GM12878 (cell line): ENCODE measurements at regions not wholly inside any gene's neighbourhood (a gene's known extent, or its start where the extent isn't known, plus 50 kb on each side); places are given as distances from the start of the nearest gene placed in this dataset.

Source experiments
- ATAC-seq: fragments of 200-7000 bp; cut with Tn5 transposase; 3 replicates; pipeline ENCODE4 v1.9.1; 2020; ENCODE audit warnings: mild to moderate bottlenecking, moderate library complexity
- BruUV-seq: library from RNA; stranded (reverse); fragments of 400-500 nt; replicated peaks from 2 replicates; lab custom pipeline; 2021; lab: Mats Ljungman, UMichigan
- CTCF ChIA-PET: fragments of 300-600 bp; sonication (Branson Sonifier 250); formaldehyde crosslinking; extraction: SDS; loops from one replicate; lab custom pipeline; 2021; ENCODE audit warnings: inconsistent platforms; lab: Yijun Ruan, JAX
- POLR2A ChIA-PET: fragments of 350-600 bp; formaldehyde crosslinking; extraction: SDS; loops from one replicate; lab custom pipeline; 2021; ENCODE audit warnings: inconsistent platforms; lab: Charles Lee
- RAD21 ChIA-PET: fragments of 300-600 bp; sonication (Branson Sonifier 250); formaldehyde crosslinking; loops from one replicate; lab custom pipeline; 2023; ENCODE audit warnings: antibody characterized with exemption; ENCODE audit not compliant: unreplicated experiment; lab: Charles Lee
- SMC1A ChIA-PET: fragments of 300-600 bp; sonication (Branson Sonifier 250); formaldehyde crosslinking; loops from one replicate; lab custom pipeline; 2023; ENCODE audit not compliant: unreplicated experiment, uncharacterized antibody; lab: Charles Lee
- DNase-seq: peaks from one replicate; pipeline ENCODE4 v3.0.0-alpha.2; 2011; ENCODE audit warnings: low read depth, low spot score
- FAIRE-seq: peaks from 3 replicates; lab custom pipeline; 2011; peaks lifted over from hg19 to GRCh38; lab: Jason Lieb, UNC
- H2AFZ ChIP-seq: 2 replicates; pipeline ENCODE4 v1.6.0; 2011; ENCODE audit warnings: low read depth, low read length, control low read depth; ENCODE audit not compliant: control insufficient read depth
- H3K27ac ChIP-seq: 2 replicates; pipeline ENCODE4 v1.5.1; 2011; ENCODE audit warnings: control low read depth; ENCODE audit not compliant: control insufficient read depth, insufficient read depth
- H3K27me3 ChIP-seq, 2 experiments: replicated peaks in 1 of 2; 2 replicates each; pipeline versions ENCODE4 v1.6.0 to v1.6.1; 2011; ENCODE audit warnings: low read length in 1 of 2; ENCODE audit not compliant: control insufficient read depth in 2 of 2, insufficient read depth in 2 of 2
- H3K36me3 ChIP-seq, 2 experiments: 2 replicates each; pipeline ENCODE4 v1.5.1; 2011; ENCODE audit warnings: low read length in 1 of 2; ENCODE audit not compliant: control insufficient read depth in 2 of 2, insufficient read depth in 2 of 2
- H3K4me1 ChIP-seq: 2 replicates; pipeline ENCODE4 v1.6.1; 2011; ENCODE audit warnings: mild to moderate bottlenecking, low read length, moderate library complexity, mixed read lengths; ENCODE audit not compliant: control insufficient read depth, insufficient read depth
- H3K4me2 ChIP-seq: 2 replicates; pipeline ENCODE4 v1.6.0; 2011; ENCODE audit warnings: control low read depth; ENCODE audit not compliant: control insufficient read depth, insufficient read depth
- H3K4me3 ChIP-seq: fragments of 200-600 bp; sonication (generic); 2 replicates; pipeline ENCODE4 v1.5.1; 2016
- H3K79me2 ChIP-seq: 2 replicates; pipeline ENCODE4 v1.6.0; 2011; ENCODE audit warnings: low read length; ENCODE audit not compliant: control insufficient read depth, insufficient read depth
- H3K9ac ChIP-seq: 2 replicates; pipeline ENCODE4 v1.8.0; 2011; ENCODE audit warnings: low read length, control low read depth, mixed read lengths; ENCODE audit not compliant: control insufficient read depth, insufficient read depth
- H3K9me3 ChIP-seq: replicated peaks from 3 replicates; pipeline ENCODE4 v1.5.1; 2011; ENCODE audit warnings: mild to moderate bottlenecking, low read length; ENCODE audit not compliant: control insufficient read depth, insufficient read depth
- H4K20me1 ChIP-seq: 2 replicates; pipeline ENCODE4 v1.6.0; 2011; ENCODE audit not compliant: control insufficient read depth, insufficient read depth
- ATF7 ChIP-seq: fragments of 450-650 bp; IDR thresholded peaks from 2 replicates; pipeline ENCODE4 v1.6.1; 2016; ENCODE audit warnings: low read depth, mild to moderate bottlenecking
- CBFB ChIP-seq: IDR thresholded peaks from 2 replicates; pipeline ENCODE4 v1.6.1; 2016; ENCODE audit warnings: antibody characterized with exemption, low read depth
- CREB1 ChIP-seq: IDR thresholded peaks from 2 replicates; pipeline ENCODE4 v1.6.1; 2012; ENCODE audit warnings: low read depth, mild to moderate bottlenecking, inconsistent platforms
- PAX8 ChIP-seq: fragments of 450-650 bp; IDR thresholded peaks from 2 replicates; pipeline ENCODE4 v1.6.1; 2017; ENCODE audit warnings: mild to moderate bottlenecking, moderate library complexity
- TBL1XR1 ChIP-seq: IDR thresholded peaks from 2 replicates; pipeline ENCODE4 v1.6.1; 2012; ENCODE audit warnings: low read depth, low read length, improper control_type of control experiment
- TCF7 ChIP-seq: IDR thresholded peaks from 2 replicates; pipeline ENCODE4 v1.6.1; 2014; ENCODE audit warnings: antibody characterized with exemption, borderline replicate concordance
- USF1 ChIP-seq: IDR thresholded peaks from 2 replicates; pipeline ENCODE4 v1.6.1; 2011; ENCODE audit warnings: borderline replicate concordance, low read depth, mild to moderate bottlenecking, moderate library complexity, mixed read lengths, low read length; ENCODE audit not compliant: insufficient read depth; ENCODE audit errors: extremely low read length
- YY1 ChIP-seq: IDR thresholded peaks from 2 replicates; pipeline ENCODE4 v1.6.1; 2011; ENCODE audit warnings: low read depth, mild to moderate bottlenecking, low read length
- ZBTB11 ChIP-seq: fragments of 450-650 bp; formaldehyde crosslinking; IDR thresholded peaks from 2 replicates; pipeline ENCODE4 v1.5.0; 2022; ENCODE audit warnings: mild to moderate bottlenecking, missing genetic modification characterization
- ZNF207 ChIP-seq: fragments of 450-650 bp; IDR thresholded peaks from 2 replicates; pipeline ENCODE4 v1.6.1; 2014; ENCODE audit warnings: antibody characterized with exemption, mild to moderate bottlenecking, borderline replicate concordance
- WGBS: methylation state at CpG from one replicate; pipeline ENCODE4 v1.1.6; 2016; ENCODE audit warnings: low lambda C conversion rate; ENCODE audit not compliant: insufficient replicate concordance, insufficient coverage; ENCODE audit errors: missing lambda C conversion rate; 5-methylcytosine and 5-hydroxymethylcytosine counted together
- in situ Hi-C: fragments of 300-500 bp; cut with MboI; formaldehyde crosslinking; loops from 9 replicates; pipeline ENCODE4 v1.14.3; 2018; ENCODE audit warnings: mixed read lengths
- intact Hi-C: fragments of 100-400 bp; cut with micrococcal nuclease; formaldehyde crosslinking; loops from one replicate; pipeline ENCODE4 v1.14.2; 2022; ENCODE audit not compliant: unreplicated experiment

- ChIA-PET POLR2A (no interaction called here), CTCF (no interaction called here), RAD21 (no interaction called here), SMC1A (no interaction called here)
- no peak for FAIRE-seq
- H3K4me2 ChIP-seq = no peak overlapping the region
- H3K4me3 ChIP-seq = no peak overlapping the region
- no peaks in the 10 kb centered on the region for H3K79me2 ChIP-seq
- WGBS = 37% methylated on average over 11 of the region's 11 CpGs
- H3K36me3 ChIP-seq = no peaks in the 10 kb centered on the region
- TF ChIP-seq CREB1 (no peak), USF1 (no peak), ATF7 (no peak), TBL1XR1 (no peak), PAX8 (no peak), YY1 (no peak)
- in situ Hi-C loops (no loop called here), intact Hi-C loops (no loop called here)
- no peak overlapping the region for H2AFZ ChIP-seq
- H4K20me1 ChIP-seq = no peaks in the 10 kb centered on the region
- no peaks in the 10 kb centered on the region for H3K9me3 ChIP-seq
- BruUV-seq = no TSS peak
- no peak overlapping the region for H3K27ac ChIP-seq
- H3K9ac ChIP-seq = no peak overlapping the region
- H3K27me3 ChIP-seq = peaks cover 0 to 12% of the 10 kb centered on the region in 2 experiments; a peak in 3 of 4 replicates
- H3K4me1 ChIP-seq = no peaks in the 10 kb centered on the region
- ATAC-seq = no peak
- no peak for DNase-seq
Observed at GRCh38 chr1:34650800-34651199, 104.0 kb upstream of the GJB5 start.

- Histone ChIP-seq H4K20me1 (no peaks in the 10 kb centered on the region), H3K27me3 (peaks cover 0 to 7% of the 10 kb centered on the region in 2 experiments; a peak in 2 of 4 replicates), H3K4me3 (no peak overlapping the region), H3K4me2 (no peak overlapping the region), H3K9ac (no peak overlapping the region), H3K79me2 (no peaks in the 10 kb centered on the region), H3K4me1 (no peaks in the 10 kb centered on the region), H3K9me3 (no peaks in the 10 kb centered on the region), H2AFZ (no peak overlapping the region), H3K36me3 (no peaks in the 10 kb centered on the region), H3K27ac (no peak overlapping the region)
- ATAC-seq (no peak), FAIRE-seq (no peak), DNase-seq (no peak)
- POLR2A ChIA-PET = no interaction called here
- 23% methylated on average over 7 of the region's 7 CpGs for WGBS
- SMC1A ChIA-PET = no interaction called here
- in situ Hi-C loops (no loop called here), intact Hi-C loops (no loop called here)
- RAD21 ChIA-PET = no interaction called here
- BruUV-seq = no TSS peak
- CTCF ChIA-PET = interaction anchor here (0.6 kb wide), 1 partner anchor 1453 kb away, joined by 3 read pairs; no protein-coding TSS in a partner anchor
- no peak for TF ChIP-seq TCF7
- no peak for TF ChIP-seq ZNF207
- TF ChIP-seq ZBTB11 = no peak
- TF ChIP-seq CBFB = no peak
Observed at GRCh38 chr1:34653110-34653509, 101.7 kb upstream of the GJB5 start.
